ENCODE measurements at regions not wholly inside any gene's neighbourhood (a gene's known extent, or its start where the extent isn't known, plus 50 kb on each side); places are given as distances from the start of the nearest gene placed in this dataset.

- TF ChIP-seq EZH2 (IDR thresholded peaks at IDR 0.05; ENCODE audit: borderline replicate concordance, low read depth, low read length, severe bottlenecking) (no peak), CTCF (IDR thresholded peaks at IDR 0.05; ENCODE audit: borderline replicate concordance, extremely low read depth, low read length, poor library complexity, severe bottlenecking) (no peak)
Measured at GRCh38 chr14:83047059-83047830, 1513.6 kb upstream of the SEL1L start.

Data from DND-41 (cell line).